DOHH2 (cell line): ENCODE measurements at regions not wholly inside any gene's neighbourhood (a gene's known extent, or its start where the extent isn't known, plus 50 kb on each side); places are given as distances from the start of the nearest gene placed in this dataset.

ENCODE experiments used
- EZH2phosphoT487 ChIP-seq: fragments of 200-600 bp; sonication (generic); IDR thresholded peaks from 2 replicates; pipeline ENCODE4 v1.6.1; 2017; ENCODE audit warnings: borderline replicate concordance, mild to moderate bottlenecking, antibody characterized with exemption, low read length, moderate library complexity, mixed read lengths
- TF ChIP-seq, protein P1 (sequence below): fragments of 200-600 bp; sonication (generic); IDR thresholded peaks from one replicate; pipeline ENCODE4 v1.5.1; 2014; ENCODE audit warnings: antibody characterized with exemption, mild to moderate bottlenecking, low read depth, low read length; ENCODE audit not compliant: poor library complexity, severe bottlenecking

- TF ChIP-seq, protein P1, sequence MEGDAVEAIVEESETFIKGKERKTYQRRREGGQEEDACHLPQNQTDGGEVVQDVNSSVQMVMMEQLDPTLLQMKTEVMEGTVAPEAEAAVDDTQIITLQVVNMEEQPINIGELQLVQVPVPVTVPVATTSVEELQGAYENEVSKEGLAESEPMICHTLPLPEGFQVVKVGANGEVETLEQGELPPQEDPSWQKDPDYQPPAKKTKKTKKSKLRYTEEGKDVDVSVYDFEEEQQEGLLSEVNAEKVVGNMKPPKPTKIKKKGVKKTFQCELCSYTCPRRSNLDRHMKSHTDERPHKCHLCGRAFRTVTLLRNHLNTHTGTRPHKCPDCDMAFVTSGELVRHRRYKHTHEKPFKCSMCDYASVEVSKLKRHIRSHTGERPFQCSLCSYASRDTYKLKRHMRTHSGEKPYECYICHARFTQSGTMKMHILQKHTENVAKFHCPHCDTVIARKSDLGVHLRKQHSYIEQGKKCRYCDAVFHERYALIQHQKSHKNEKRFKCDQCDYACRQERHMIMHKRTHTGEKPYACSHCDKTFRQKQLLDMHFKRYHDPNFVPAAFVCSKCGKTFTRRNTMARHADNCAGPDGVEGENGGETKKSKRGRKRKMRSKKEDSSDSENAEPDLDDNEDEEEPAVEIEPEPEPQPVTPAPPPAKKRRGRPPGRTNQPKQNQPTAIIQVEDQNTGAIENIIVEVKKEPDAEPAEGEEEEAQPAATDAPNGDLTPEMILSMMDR: no peak
- TF ChIP-seq EZH2phosphoT487: no peak
Observed at GRCh38 chr21:19286876-19287275, 883.3 kb upstream of the TMPRSS15 start.
